IgD-negative memory B cell (primary cell): ENCODE measurements at regions not wholly inside any gene's neighbourhood (a gene's known extent, or its start where the extent isn't known, plus 50 kb on each side); places are given as distances from the start of the nearest gene placed in this dataset.

Experiments used
- H3K27ac Mint-ChIP-seq, 3 donors: one replicate each; pipeline ENCODE4 v1.8.0; 2020 to 2022; ENCODE audit warnings: mild to moderate bottlenecking in 3 of 3, mixed read lengths in 3 of 3, moderate library complexity in 1 of 3
- H3K27me3 Mint-ChIP-seq: one replicate; pipeline ENCODE4 v1.8.0; 2021; ENCODE audit warnings: mixed read lengths
- H3K36me3 Mint-ChIP-seq: one replicate; pipeline ENCODE4 v1.8.0; 2020; ENCODE audit warnings: mild to moderate bottlenecking, mixed read lengths
- H3K4me1 Mint-ChIP-seq, 3 donors: one replicate each; pipeline ENCODE4 v1.8.0; 2020 to 2022; ENCODE audit warnings: mixed read lengths in 3 of 3, mild to moderate bottlenecking in 1 of 3
- H3K4me3 Mint-ChIP-seq, 4 donors: one replicate each; pipeline ENCODE4 v1.8.0; 2020 to 2022; ENCODE audit warnings: mild to moderate bottlenecking in 4 of 4, mixed read lengths in 4 of 4, moderate library complexity in 3 of 4
- H3K9me3 Mint-ChIP-seq, 3 donors: one replicate each; pipeline ENCODE4 v1.8.0; 2020 to 2021; ENCODE audit warnings: mixed read lengths in 3 of 3, mild to moderate bottlenecking in 1 of 3

GRCh38 chr2:60072609-60073008 is 480.8 kb downstream of the BCL11A start:
- no peak overlapping the region for H3K4me3 Mint-ChIP-seq
- H3K36me3 Mint-ChIP-seq: peaks cover 1% of the 10 kb centered on the region
- H3K27me3 Mint-ChIP-seq: peaks cover 1% of the 10 kb centered on the region
- no peak overlapping the region for H3K27ac Mint-ChIP-seq
- H3K4me1 Mint-ChIP-seq: peaks cover 0 to 9% (median 0%) of the 10 kb centered on the region in 3 donors
- no peaks in the 10 kb centered on the region for H3K9me3 Mint-ChIP-seq

DNA sequence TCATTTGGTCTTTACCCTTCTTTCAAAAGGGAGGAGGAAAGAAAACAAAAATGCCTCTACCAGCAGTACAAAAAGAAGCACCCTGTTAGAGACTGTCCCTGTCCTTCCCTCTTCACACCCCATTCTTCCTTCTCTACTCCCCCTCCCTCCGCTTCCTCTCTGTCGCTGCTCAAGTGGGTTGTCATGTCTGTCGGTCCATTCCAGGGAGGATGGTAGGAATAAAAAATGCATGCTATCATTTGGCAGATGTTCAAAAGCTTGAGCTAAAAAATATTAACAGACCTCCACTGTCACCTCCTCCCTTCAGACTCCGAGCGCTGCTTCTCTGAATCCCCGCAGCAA is 482.0 kb downstream of the BCL11A start:
- Mint-ChIP-seq H3K4me1 (peaks cover 0 to 9% (median 0%) of the 10 kb centered on the region in 3 donors), H3K9me3 (no peaks in the 10 kb centered on the region), H3K4me3 (no peak overlapping the region), H3K27ac (no peak overlapping the region), H3K36me3 (peaks cover 1% of the 10 kb centered on the region), H3K27me3 (peaks cover 1% of the 10 kb centered on the region)

GRCh38 chr2:60070736-60071489 is 482.5 kb downstream of the BCL11A start:
- Mint-ChIP-seq H3K4me3 (no peak overlapping the region), H3K36me3 (peaks cover 1% of the 10 kb centered on the region), H3K27me3 (peaks cover 3% of the 10 kb centered on the region), H3K27ac (no peak overlapping the region), H3K4me1 (peaks cover 0 to 9% (median 0%) of the 10 kb centered on the region in 3 donors), H3K9me3 (no peaks in the 10 kb centered on the region)

DNA sequence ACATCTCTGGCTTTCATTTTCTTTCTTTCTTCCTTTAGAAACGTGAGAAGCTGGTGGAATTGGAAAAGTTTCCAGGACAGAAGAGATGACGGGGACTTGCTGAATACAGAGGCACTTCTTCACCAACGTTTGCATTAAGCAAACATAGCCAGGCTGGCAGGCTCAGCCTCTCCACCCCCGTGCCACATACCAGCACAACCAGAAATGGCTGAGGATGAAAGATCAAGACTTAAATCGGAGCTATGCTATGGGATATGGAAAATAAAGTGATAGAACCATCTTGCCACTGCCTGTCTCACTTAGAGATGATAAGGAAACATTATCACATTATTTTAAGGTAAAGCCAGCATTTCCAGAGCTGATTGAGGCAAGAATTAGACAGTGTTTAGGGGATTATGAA is 483.3 kb downstream of the BCL11A start:
- H3K4me1 Mint-ChIP-seq: peaks cover 0 to 9% (median 0%) of the 10 kb centered on the region in 3 donors

GRCh38 chr2:60068755-60069154 is 484.7 kb downstream of the BCL11A start:
- Mint-ChIP-seq H3K4me1 (peaks cover 0 to 9% (median 0%) of the 10 kb centered on the region in 3 donors), H3K4me3 (no peak overlapping the region), H3K36me3 (peaks cover 1% of the 10 kb centered on the region), H3K27me3 (peaks cover 2% of the 10 kb centered on the region), H3K9me3 (no peaks in the 10 kb centered on the region), H3K27ac (no peak overlapping the region)

More for the DNA sequence above, 483.3 kb downstream of the BCL11A start:
- H3K27me3 Mint-ChIP-seq: peaks cover 3% of the 10 kb centered on the region
- peaks cover 1% of the 10 kb centered on the region for H3K36me3 Mint-ChIP-seq
- H3K4me3 Mint-ChIP-seq: no peak overlapping the region
- no peaks in the 10 kb centered on the region for H3K9me3 Mint-ChIP-seq
- H3K27ac Mint-ChIP-seq: no peak overlapping the region

GRCh38 chr2:60067006-60067405 is 486.4 kb downstream of the BCL11A start:
- Mint-ChIP-seq H3K36me3 (peaks cover 1% of the 10 kb centered on the region), H3K4me3 (no peak overlapping the region), H3K9me3 (no peaks in the 10 kb centered on the region), H3K4me1 (peaks cover 0 to 11% (median 0%) of the 10 kb centered on the region in 3 donors), H3K27me3 (peaks cover 2% of the 10 kb centered on the region), H3K27ac (peak overlapping the region in 1 of 3 donors; percentile 11)

DNA sequence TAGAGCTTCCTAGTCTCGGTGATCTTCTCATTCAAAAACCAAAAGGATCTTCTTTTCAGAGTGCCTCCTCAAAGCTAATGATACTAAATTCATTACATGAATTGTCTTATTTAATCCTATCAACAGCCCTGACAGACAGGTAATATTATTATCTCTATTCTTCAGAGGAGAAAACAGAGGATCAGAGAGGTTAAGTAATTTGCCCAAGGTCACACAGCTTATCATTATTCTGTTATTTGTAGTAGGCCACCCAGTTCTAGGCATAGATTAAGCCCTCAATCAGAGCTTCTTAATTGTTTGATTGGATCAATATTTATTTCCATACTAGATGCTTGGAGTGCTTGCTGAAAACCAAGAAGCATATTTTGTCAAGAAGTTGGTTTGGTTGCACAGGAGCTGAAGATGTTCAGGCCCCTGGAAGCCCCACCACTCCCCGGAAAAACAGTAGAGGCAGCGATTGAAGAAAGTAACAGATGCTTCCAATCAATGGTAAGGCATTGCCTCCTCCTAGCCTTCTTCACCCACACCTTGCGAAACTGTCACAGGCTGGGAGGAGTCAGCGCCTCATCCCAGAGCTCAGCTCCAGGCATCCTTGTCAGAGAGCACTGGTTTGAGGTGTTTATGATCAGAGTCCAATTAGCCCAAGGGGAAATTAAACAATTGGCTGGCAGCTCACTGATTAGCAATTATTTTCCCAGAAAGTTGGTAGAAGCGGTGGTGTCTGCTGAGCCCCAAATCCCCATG is 487.2 kb downstream of the BCL11A start:
- Mint-ChIP-seq H3K36me3 (no peaks in the 10 kb centered on the region), H3K4me3 (no peak overlapping the region), H3K9me3 (no peaks in the 10 kb centered on the region)

GRCh38 chr2:60064687-60065389 is 488.6 kb downstream of the BCL11A start:
- no peak overlapping the region for H3K27ac Mint-ChIP-seq
- no peak overlapping the region for H3K4me3 Mint-ChIP-seq
- H3K4me1 Mint-ChIP-seq: peaks cover 0 to 11% (median 0%) of the 10 kb centered on the region in 3 donors
- no peaks in the 10 kb centered on the region for H3K36me3 Mint-ChIP-seq
- no peaks in the 10 kb centered on the region for H3K9me3 Mint-ChIP-seq
- peaks cover 2% of the 10 kb centered on the region for H3K27me3 Mint-ChIP-seq

More for the DNA sequence above, 487.2 kb downstream of the BCL11A start:
- peaks cover 0 to 11% (median 0%) of the 10 kb centered on the region in 3 donors for H3K4me1 Mint-ChIP-seq
- H3K27me3 Mint-ChIP-seq: peaks cover 2% of the 10 kb centered on the region
- H3K27ac Mint-ChIP-seq: no peak overlapping the region

GRCh38 chr2:60058781-60059180 is 494.7 kb downstream of the BCL11A start:
- H3K9me3 Mint-ChIP-seq: no peaks in the 10 kb centered on the region
- peak overlapping the region in 1 of 3 donors; percentile 8 for H3K27ac Mint-ChIP-seq
- peak overlapping the region in 1 of 4 donors; percentile 1 for H3K4me3 Mint-ChIP-seq
- no peaks in the 10 kb centered on the region for H3K27me3 Mint-ChIP-seq
- no peaks in the 10 kb centered on the region for H3K36me3 Mint-ChIP-seq
- peaks cover 4 to 16% (median 7%) of the 10 kb centered on the region in 3 donors for H3K4me1 Mint-ChIP-seq

- Mint-ChIP-seq H3K27ac (no peak overlapping the region), H3K9me3 (no peaks in the 10 kb centered on the region), H3K27me3 (no peaks in the 10 kb centered on the region), H3K36me3 (no peaks in the 10 kb centered on the region), H3K4me3 (no peak overlapping the region), H3K4me1 (peaks cover 4 to 13% (median 9%) of the 10 kb centered on the region in 3 donors)
Measured at GRCh38 chr2:60054571-60055340, 498.7 kb downstream of the BCL11A start.

- Mint-ChIP-seq H3K36me3 (no peaks in the 10 kb centered on the region), H3K27me3 (no peaks in the 10 kb centered on the region), H3K4me1 (peaks cover 3 to 6% (median 5%) of the 10 kb centered on the region in 3 donors), H3K27ac (no peak overlapping the region), H3K9me3 (no peaks in the 10 kb centered on the region), H3K4me3 (no peak overlapping the region)
Measured at GRCh38 chr2:60053791-60054190, 499.7 kb downstream of the BCL11A start.

DNA sequence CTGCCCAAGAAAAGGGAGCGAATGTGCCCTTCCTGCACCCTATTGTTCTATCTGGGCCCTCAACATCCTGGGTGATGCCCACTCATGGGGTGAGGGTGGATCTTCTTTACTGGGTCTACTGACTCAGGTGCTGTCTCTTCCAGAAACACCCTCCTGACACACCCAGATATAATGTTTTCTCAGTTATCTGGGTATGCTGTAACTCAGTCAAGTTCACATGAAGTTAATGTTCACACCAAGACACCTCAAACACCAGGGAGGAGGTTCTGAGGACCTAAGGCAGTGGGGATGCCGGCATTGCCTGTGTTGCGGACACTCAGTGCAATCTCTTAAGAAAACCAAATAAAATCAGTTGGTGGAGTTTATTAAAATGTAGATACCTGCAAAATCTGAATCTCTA is 500.9 kb downstream of the BCL11A start:
- H3K4me3 Mint-ChIP-seq: no peak overlapping the region
- peaks cover 0 to 2% (median 0%) of the 10 kb centered on the region in 3 donors for H3K9me3 Mint-ChIP-seq
- no peaks in the 10 kb centered on the region for H3K27me3 Mint-ChIP-seq
- no peak overlapping the region for H3K27ac Mint-ChIP-seq
- H3K36me3 Mint-ChIP-seq: no peaks in the 10 kb centered on the region
- H3K4me1 Mint-ChIP-seq: peaks cover 0 to 4% (median 2%) of the 10 kb centered on the region in 3 donors

DNA sequence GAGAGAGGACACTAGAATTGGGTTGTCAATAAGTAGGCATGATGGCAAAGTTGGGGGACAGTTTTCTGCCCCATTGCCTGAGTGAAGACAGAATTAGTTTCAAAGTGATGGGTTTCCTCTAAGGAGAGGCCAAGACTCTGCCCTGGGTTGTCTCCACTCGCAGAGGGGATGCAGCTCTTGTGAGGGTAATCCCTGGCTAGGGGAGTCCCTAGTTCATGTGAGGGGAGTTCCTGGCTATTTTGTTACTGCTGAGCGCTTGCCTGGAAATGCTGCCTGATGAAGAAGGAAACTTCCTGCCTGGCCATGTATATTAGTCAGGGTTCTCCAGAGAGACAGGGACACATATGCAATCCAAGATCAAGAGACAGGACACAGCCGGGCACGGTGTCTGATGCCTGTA is 501.5 kb downstream of the BCL11A start:
- Mint-ChIP-seq H3K27me3 (no peaks in the 10 kb centered on the region), H3K36me3 (no peaks in the 10 kb centered on the region), H3K4me3 (peak overlapping the region in 1 of 4 donors; percentile 30), H3K9me3 (peaks cover 0 to 2% (median 0%) of the 10 kb centered on the region in 3 donors), H3K4me1 (peaks cover 0 to 4% (median 2%) of the 10 kb centered on the region in 3 donors), H3K27ac (no peak overlapping the region)

DNA sequence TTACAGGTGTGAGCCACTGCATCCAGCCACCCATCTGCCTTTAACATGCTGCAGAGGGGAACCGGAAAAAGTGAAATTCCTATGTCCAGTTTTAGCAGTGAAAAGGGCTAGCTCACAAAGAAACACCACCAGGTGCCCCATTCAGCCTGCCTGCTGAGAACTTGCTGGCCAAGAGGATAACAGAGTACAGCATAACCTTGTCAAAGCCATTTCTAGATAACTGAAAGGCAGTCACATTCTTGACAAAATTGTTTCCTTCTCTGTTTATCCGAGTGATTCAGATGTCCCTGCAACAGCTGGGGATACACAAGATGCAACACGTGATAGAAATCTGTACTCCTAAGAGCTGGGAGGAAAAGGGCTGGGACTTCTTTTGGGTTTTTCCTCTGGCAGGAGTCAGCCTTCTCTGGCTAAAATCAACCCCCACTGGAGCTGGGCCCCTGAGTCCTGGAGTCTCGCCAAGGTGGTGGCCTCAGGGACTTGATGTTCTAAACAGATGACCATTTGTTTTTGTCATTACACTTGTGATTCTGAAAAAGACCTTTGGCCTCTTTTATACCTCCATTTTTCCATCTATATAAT is 505.4 kb downstream of the BCL11A start:
- peaks cover 0 to 2% (median 0%) of the 10 kb centered on the region in 3 donors for H3K9me3 Mint-ChIP-seq
- H3K36me3 Mint-ChIP-seq: no peaks in the 10 kb centered on the region
- H3K4me3 Mint-ChIP-seq: no peak overlapping the region
- no peaks in the 10 kb centered on the region for H3K27me3 Mint-ChIP-seq
- H3K4me1 Mint-ChIP-seq: peaks cover 2 to 15% (median 7%) of the 10 kb centered on the region in 3 donors
- no peak overlapping the region for H3K27ac Mint-ChIP-seq
